Neural progenitor cell (in vitro differentiated cells): ENCODE measurements at regions not wholly inside any gene's neighbourhood (a gene's known extent, or its start where the extent isn't known, plus 50 kb on each side); places are given as distances from the start of the nearest gene placed in this dataset.

ENCODE experiments used
- DNase-seq: peaks from one replicate; pipeline ENCODE4 v3.0.0-alpha.2; 2016; ENCODE audit warnings: low spot score
- H2AFZ ChIP-seq: fragments of 200-600 bp; sonication (generic); replicated peaks from 2 replicates; pipeline ENCODE4 v1.6.1; 2016; ENCODE audit warnings: antibody characterized with exemption
- H3F3A ChIP-seq: fragments of 200-600 bp; sonication (generic); 2 replicates; pipeline ENCODE4 v1.6.1; 2016; ENCODE audit warnings: antibody characterized with exemption, low read depth
- H3K27ac ChIP-seq: fragments of 200-600 bp; sonication (generic); 2 replicates; pipeline ENCODE4 v1.5.1; 2016; ENCODE audit warnings: mild to moderate bottlenecking
- H3K27me3 ChIP-seq: fragments of 200-600 bp; sonication (generic); 2 replicates; pipeline ENCODE4 v1.6.1; 2016; ENCODE audit warnings: mild to moderate bottlenecking, moderate library complexity
- H3K36me3 ChIP-seq: fragments of 200-600 bp; sonication (generic); 2 replicates; pipeline ENCODE4 v1.5.1; 2016
- H3K4me1 ChIP-seq: fragments of 200-600 bp; sonication (generic); 2 replicates; pipeline ENCODE4 v1.6.1; 2016; ENCODE audit warnings: mixed run types
- H3K4me2 ChIP-seq: fragments of 200-600 bp; sonication (generic); 2 replicates; pipeline ENCODE4 v1.6.1; 2016
- H3K4me3 ChIP-seq: fragments of 200-600 bp; sonication (generic); 2 replicates; pipeline ENCODE4 v1.5.1; 2016
- H3K79me2 ChIP-seq: fragments of 200-600 bp; sonication (generic); 2 replicates; pipeline ENCODE4 v1.6.1; 2016; ENCODE audit warnings: low read depth
- H3K9ac ChIP-seq: fragments of 200-600 bp; sonication (generic); 2 replicates; pipeline ENCODE4 v1.6.1; 2016
- H3K9me3 ChIP-seq: fragments of 200-600 bp; sonication (generic); 2 replicates; pipeline ENCODE4 v1.5.1; 2016; ENCODE audit warnings: low read depth
- H4K20me1 ChIP-seq: fragments of 200-600 bp; sonication (generic); 2 replicates; pipeline ENCODE4 v1.6.1; 2016; ENCODE audit warnings: low read depth
- H3K27ac Mint-ChIP-seq: 3 replicates; pipeline ENCODE4 v1.8.0; 2021; ENCODE audit warnings: mixed read lengths
- H3K27me3 Mint-ChIP-seq: 2 replicates; pipeline ENCODE4 v1.8.0; 2022; ENCODE audit warnings: low read depth, mild to moderate bottlenecking, inconsistent platforms, moderate library complexity, mixed read lengths; ENCODE audit not compliant: insufficient read depth
- H3K36me3 Mint-ChIP-seq: 3 replicates; pipeline ENCODE4 v1.8.0; 2021; ENCODE audit warnings: mixed read lengths
- H3K4me1 Mint-ChIP-seq: 3 replicates; pipeline ENCODE4 v1.8.0; 2021; ENCODE audit warnings: mixed read lengths
- H3K4me3 Mint-ChIP-seq: 3 replicates; pipeline ENCODE4 v1.8.0; 2021; ENCODE audit warnings: mild to moderate bottlenecking, moderate library complexity, mixed read lengths
- H3K9me3 Mint-ChIP-seq: 3 replicates; pipeline ENCODE4 v1.8.0; 2020; ENCODE audit warnings: mixed read lengths
- CTCF ChIP-seq: fragments of 200-600 bp; sonication (generic); IDR thresholded peaks from 2 replicates; pipeline ENCODE4 v1.5.1; 2017; ENCODE audit warnings: antibody characterized with exemption, mild to moderate bottlenecking
- EZH2 ChIP-seq: fragments of 200-600 bp; sonication (generic); IDR thresholded peaks from 2 replicates; pipeline ENCODE4 v1.6.1; 2017; ENCODE audit warnings: antibody characterized with exemption, mild to moderate bottlenecking, moderate library complexity
- EZH2phosphoT487 ChIP-seq: fragments of 200-600 bp; sonication (generic); IDR thresholded peaks from 2 replicates; pipeline ENCODE4 v1.6.1; 2017; ENCODE audit warnings: antibody characterized with exemption

- DNase-seq, result no peak
- Mint-ChIP-seq H3K4me1 (peaks cover 19% of the 10 kb centered on the region), H3K9me3 (peaks cover 10% of the 10 kb centered on the region), H3K36me3 (no peaks in the 10 kb centered on the region), H3K27ac (no peak overlapping the region), H3K27me3 (peaks cover 7% of the 10 kb centered on the region), H3K4me3 (no peak overlapping the region)
- H3F3A ChIP-seq, result no peaks in the 10 kb centered on the region
- H3K36me3 ChIP-seq, result no peaks in the 10 kb centered on the region
- no peak overlapping the region for H3K4me3 ChIP-seq
- no peaks in the 10 kb centered on the region for H3K9me3 ChIP-seq
- H3K9ac ChIP-seq, result no peak overlapping the region
- H3K79me2 ChIP-seq, result no peaks in the 10 kb centered on the region
- H3K27ac ChIP-seq, result no peak overlapping the region
- peaks cover 7% of the 10 kb centered on the region for H4K20me1 ChIP-seq
- H3K4me2 ChIP-seq, result no peak overlapping the region
- no peak overlapping the region for H2AFZ ChIP-seq
- peaks cover 41% of the 10 kb centered on the region for H3K4me1 ChIP-seq
- no peaks in the 10 kb centered on the region for H3K27me3 ChIP-seq
- no peak for TF ChIP-seq CTCF
- TF ChIP-seq EZH2, result no peak
- TF ChIP-seq EZH2phosphoT487, result no peak
These were observed 267.8 kb downstream of the KCNRG start for GRCh38 chr13:50283017-50283416.

GRCh38 chr13:50284540-50284939, 269.3 kb downstream of the KCNRG start:
- Histone ChIP-seq H2AFZ (no peak overlapping the region), H3K36me3 (no peaks in the 10 kb centered on the region), H4K20me1 (peaks cover 7% of the 10 kb centered on the region), H3K4me3 (no peak overlapping the region), H3K9me3 (no peaks in the 10 kb centered on the region), H3K27ac (no peak overlapping the region), H3F3A (no peaks in the 10 kb centered on the region), H3K27me3 (no peaks in the 10 kb centered on the region), H3K79me2 (no peaks in the 10 kb centered on the region), H3K4me2 (no peak overlapping the region), H3K4me1 (peaks cover 41% of the 10 kb centered on the region), H3K9ac (no peak overlapping the region)
- H3K36me3 Mint-ChIP-seq, result no peaks in the 10 kb centered on the region
- no peak overlapping the region for H3K27ac Mint-ChIP-seq
- peaks cover 5% of the 10 kb centered on the region for H3K27me3 Mint-ChIP-seq
- TF ChIP-seq CTCF, result no peak
- no peak overlapping the region for H3K4me3 Mint-ChIP-seq
- peaks cover 19% of the 10 kb centered on the region for H3K4me1 Mint-ChIP-seq
- no peak for DNase-seq
- peaks cover 15% of the 10 kb centered on the region for H3K9me3 Mint-ChIP-seq

- peaks cover 19% of the 10 kb centered on the region for H3K4me1 Mint-ChIP-seq
- peaks cover 7% of the 10 kb centered on the region for H4K20me1 ChIP-seq
- H2AFZ ChIP-seq, result no peak overlapping the region
- H3F3A ChIP-seq, result no peaks in the 10 kb centered on the region
- H3K27ac ChIP-seq, result no peak overlapping the region
- TF ChIP-seq CTCF, result no peak
- no peak for TF ChIP-seq EZH2phosphoT487
- H3K36me3 ChIP-seq, result no peaks in the 10 kb centered on the region
- H3K27ac Mint-ChIP-seq, result peak overlapping the region; percentile 17
- no peak overlapping the region for H3K4me2 ChIP-seq
- no peaks in the 10 kb centered on the region for H3K27me3 ChIP-seq
- peaks cover 15% of the 10 kb centered on the region for H3K9me3 Mint-ChIP-seq
- H3K4me1 ChIP-seq, result peaks cover 34% of the 10 kb centered on the region
- DNase-seq, result no peak
- peaks cover 2% of the 10 kb centered on the region for H3K27me3 Mint-ChIP-seq
- H3K36me3 Mint-ChIP-seq, result no peaks in the 10 kb centered on the region
- H3K4me3 Mint-ChIP-seq, result no peak overlapping the region
- no peaks in the 10 kb centered on the region for H3K9me3 ChIP-seq
- no peak overlapping the region for H3K4me3 ChIP-seq
- H3K9ac ChIP-seq, result no peak overlapping the region
- no peaks in the 10 kb centered on the region for H3K79me2 ChIP-seq
These were observed 270.0 kb downstream of the KCNRG start for GRCh38 chr13:50285283-50285682.

GRCh38 chr13:50286324-50286723, 271.1 kb downstream of the KCNRG start:
- H3K36me3 Mint-ChIP-seq, result no peaks in the 10 kb centered on the region
- H3K27me3 ChIP-seq, result no peaks in the 10 kb centered on the region
- no peak overlapping the region for H3K27ac ChIP-seq
- no peak overlapping the region for H3K4me2 ChIP-seq
- no peaks in the 10 kb centered on the region for H3F3A ChIP-seq
- no peak for TF ChIP-seq CTCF
- no peak for TF ChIP-seq EZH2phosphoT487
- TF ChIP-seq EZH2, result no peak
- peaks cover 33% of the 10 kb centered on the region for H3K4me1 ChIP-seq
- H3K27me3 Mint-ChIP-seq, result peaks cover 2% of the 10 kb centered on the region
- H4K20me1 ChIP-seq, result peaks cover 7% of the 10 kb centered on the region
- DNase-seq, result no peak
- no peaks in the 10 kb centered on the region for H3K9me3 ChIP-seq
- peaks cover 19% of the 10 kb centered on the region for H3K4me1 Mint-ChIP-seq
- H3K9ac ChIP-seq, result no peak overlapping the region
- peak overlapping the region; percentile 93 for H3K27ac Mint-ChIP-seq
- peaks cover 15% of the 10 kb centered on the region for H3K9me3 Mint-ChIP-seq
- H3K36me3 ChIP-seq, result no peaks in the 10 kb centered on the region
- H3K4me3 ChIP-seq, result no peak overlapping the region
- H2AFZ ChIP-seq, result no peak overlapping the region
- H3K79me2 ChIP-seq, result no peaks in the 10 kb centered on the region
- H3K4me3 Mint-ChIP-seq, result no peak overlapping the region
